Panc1 (cell line): ENCODE measurements at regions not wholly inside any gene's neighbourhood (a gene's known extent, or its start where the extent isn't known, plus 50 kb on each side); places are given as distances from the start of the nearest gene placed in this dataset.

ENCODE experiments used
- ATAC-seq: fragments of 200-7000 bp; cut with Tn5 transposase; 2 replicates; pipeline ENCODE4 v1.9.1; 2020; ENCODE audit warnings: mild to moderate bottlenecking, moderate library complexity
- BruUV-seq: library from RNA; stranded (reverse); fragments of 400-500 nt; replicated peaks from 2 replicates; lab custom pipeline; 2021; lab: Mats Ljungman, UMichigan
- CTCF ChIA-PET: fragments of 300-600 bp; sonication (Branson Sonifier 250); formaldehyde crosslinking; loops from one replicate; lab custom pipeline; 2022; ENCODE audit warnings: antibody characterized with exemption; lab: Charles Lee
- POLR2A ChIA-PET: fragments of 300-600 bp; sonication (Branson Sonifier 250); formaldehyde crosslinking; loops from one replicate; lab custom pipeline; 2022; ENCODE audit warnings: antibody characterized with exemption; lab: Charles Lee
- DNase-seq: peaks from one replicate; pipeline ENCODE4 v3.0.0-alpha.2; 2010; ENCODE audit warnings: low read depth, low spot score
- H3K27ac ChIP-seq: 2 replicates; pipeline ENCODE4 v1.5.1; 2011; ENCODE audit warnings: mild to moderate bottlenecking, low read length, inconsistent platforms
- H3K27me3 ChIP-seq: fragments of 200-500 bp; sonication (Bioruptor generic); 2 replicates; pipeline ENCODE4 v1.6.0; 2014; ENCODE audit warnings: low read length, inconsistent platforms; ENCODE audit not compliant: control insufficient read depth, insufficient read depth
- H3K36me3 ChIP-seq: fragments of 200-500 bp; sonication (Bioruptor generic); 2 replicates; pipeline ENCODE4 v1.5.1; 2014; ENCODE audit warnings: inconsistent platforms, mild to moderate bottlenecking, low read length, moderate library complexity; ENCODE audit not compliant: control insufficient read depth, insufficient read depth
- H3K4me1 ChIP-seq: 2 replicates; pipeline ENCODE4 v1.5.1; 2011; ENCODE audit warnings: inconsistent platforms, mild to moderate bottlenecking, low read length, moderate library complexity; ENCODE audit not compliant: control insufficient read depth, insufficient read depth
- H3K4me3 ChIP-seq, 2 experiments: 2 replicates each; pipeline ENCODE4 v1.5.1; 2011 to 2012; ENCODE audit warnings: low read depth in 2 of 2, low read length in 2 of 2, mild to moderate bottlenecking in 2 of 2, inconsistent platforms in 1 of 2, moderate library complexity in 1 of 2
- H3K9me3 ChIP-seq: fragments of 200-500 bp; sonication (Bioruptor generic); 2 replicates; pipeline ENCODE4 v1.5.1; 2014; ENCODE audit warnings: low read depth, mild to moderate bottlenecking, inconsistent platforms, low read length, moderate library complexity; ENCODE audit not compliant: control insufficient read depth, insufficient read depth
- POLR2AphosphoS5 ChIP-seq: IDR thresholded peaks from 2 replicates; pipeline ENCODE4 v1.6.1; 2012; ENCODE audit warnings: mild to moderate bottlenecking, low read depth, low read length, moderate library complexity
- SIN3A ChIP-seq: IDR thresholded peaks from 2 replicates; pipeline ENCODE4 v1.6.1; 2012; ENCODE audit warnings: low read depth, mild to moderate bottlenecking, low read length, moderate library complexity, borderline replicate concordance; ENCODE audit not compliant: insufficient read depth
- TCF7L2 ChIP-seq: IDR thresholded peaks from 2 replicates; pipeline ENCODE4 v1.6.1; 2011; ENCODE audit warnings: mild to moderate bottlenecking, low read depth, low read length, inconsistent platforms
- in situ Hi-C: cut with HindIII; loops from 2 replicates; pipeline ENCODE4 v1.10.0; 2016; ENCODE audit warnings: low sequenced_read_pairs, low pct_unique_long_range_greater_than_20kb
- intact Hi-C: fragments of 100-400 bp; cut with micrococcal nuclease; formaldehyde crosslinking; loops from one replicate; pipeline ENCODE4 v1.10.0; 2022; ENCODE audit not compliant: unreplicated experiment
- TF ChIP-seq, protein P1 (sequence below): fragments of 450-650 bp; IDR thresholded peaks from 2 replicates; pipeline ENCODE4 v1.5.1; 2017; ENCODE audit warnings: mild to moderate bottlenecking
- TF ChIP-seq, protein P2 (sequence below), 2 experiments: IDR thresholded peaks; 2 replicates each; pipeline ENCODE4 v1.6.1; 2011 to 2012; ENCODE audit warnings: low read depth in 2 of 2, control low read depth in 1 of 2, low read length in 1 of 2, mild to moderate bottlenecking in 1 of 2, moderate library complexity in 1 of 2; ENCODE audit not compliant: insufficient read depth in 1 of 2

DNA sequence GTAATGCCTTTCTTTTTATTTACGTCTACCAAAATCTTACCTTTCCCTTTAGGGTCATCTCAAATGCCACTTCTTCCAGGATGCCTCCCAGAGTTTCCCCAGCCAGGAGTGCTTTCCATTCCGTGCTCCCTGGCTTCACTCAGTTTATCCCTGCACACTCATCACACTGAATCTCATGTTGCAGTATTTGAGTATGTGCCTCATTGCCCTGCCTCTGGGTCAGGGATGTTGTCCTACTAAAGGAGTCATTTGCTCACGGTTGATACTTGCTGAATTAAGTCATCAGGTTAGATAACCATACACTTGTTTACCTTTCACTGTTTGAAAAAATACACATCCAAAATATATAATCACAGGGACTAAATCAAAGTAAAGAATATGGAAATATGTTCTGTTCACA lies 356.2 kb upstream of the GATB start:
- Histone ChIP-seq H3K4me1 (no peaks in the 10 kb centered on the region), H3K27ac (no peak overlapping the region), H3K27me3 (no peaks in the 10 kb centered on the region), H3K36me3 (no peaks in the 10 kb centered on the region), H3K9me3 (no peaks in the 10 kb centered on the region), H3K4me3 (no peak overlapping the region)
- DNase-seq, result no peak
- in situ Hi-C loops (no loop called here), intact Hi-C loops (no loop called here)
- CTCF ChIA-PET, result no interaction called here
- TF ChIP-seq POLR2AphosphoS5, result no peak
- TF ChIP-seq, protein P1, sequence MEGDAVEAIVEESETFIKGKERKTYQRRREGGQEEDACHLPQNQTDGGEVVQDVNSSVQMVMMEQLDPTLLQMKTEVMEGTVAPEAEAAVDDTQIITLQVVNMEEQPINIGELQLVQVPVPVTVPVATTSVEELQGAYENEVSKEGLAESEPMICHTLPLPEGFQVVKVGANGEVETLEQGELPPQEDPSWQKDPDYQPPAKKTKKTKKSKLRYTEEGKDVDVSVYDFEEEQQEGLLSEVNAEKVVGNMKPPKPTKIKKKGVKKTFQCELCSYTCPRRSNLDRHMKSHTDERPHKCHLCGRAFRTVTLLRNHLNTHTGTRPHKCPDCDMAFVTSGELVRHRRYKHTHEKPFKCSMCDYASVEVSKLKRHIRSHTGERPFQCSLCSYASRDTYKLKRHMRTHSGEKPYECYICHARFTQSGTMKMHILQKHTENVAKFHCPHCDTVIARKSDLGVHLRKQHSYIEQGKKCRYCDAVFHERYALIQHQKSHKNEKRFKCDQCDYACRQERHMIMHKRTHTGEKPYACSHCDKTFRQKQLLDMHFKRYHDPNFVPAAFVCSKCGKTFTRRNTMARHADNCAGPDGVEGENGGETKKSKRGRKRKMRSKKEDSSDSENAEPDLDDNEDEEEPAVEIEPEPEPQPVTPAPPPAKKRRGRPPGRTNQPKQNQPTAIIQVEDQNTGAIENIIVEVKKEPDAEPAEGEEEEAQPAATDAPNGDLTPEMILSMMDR, result no peak
- TF ChIP-seq, protein P2, sequence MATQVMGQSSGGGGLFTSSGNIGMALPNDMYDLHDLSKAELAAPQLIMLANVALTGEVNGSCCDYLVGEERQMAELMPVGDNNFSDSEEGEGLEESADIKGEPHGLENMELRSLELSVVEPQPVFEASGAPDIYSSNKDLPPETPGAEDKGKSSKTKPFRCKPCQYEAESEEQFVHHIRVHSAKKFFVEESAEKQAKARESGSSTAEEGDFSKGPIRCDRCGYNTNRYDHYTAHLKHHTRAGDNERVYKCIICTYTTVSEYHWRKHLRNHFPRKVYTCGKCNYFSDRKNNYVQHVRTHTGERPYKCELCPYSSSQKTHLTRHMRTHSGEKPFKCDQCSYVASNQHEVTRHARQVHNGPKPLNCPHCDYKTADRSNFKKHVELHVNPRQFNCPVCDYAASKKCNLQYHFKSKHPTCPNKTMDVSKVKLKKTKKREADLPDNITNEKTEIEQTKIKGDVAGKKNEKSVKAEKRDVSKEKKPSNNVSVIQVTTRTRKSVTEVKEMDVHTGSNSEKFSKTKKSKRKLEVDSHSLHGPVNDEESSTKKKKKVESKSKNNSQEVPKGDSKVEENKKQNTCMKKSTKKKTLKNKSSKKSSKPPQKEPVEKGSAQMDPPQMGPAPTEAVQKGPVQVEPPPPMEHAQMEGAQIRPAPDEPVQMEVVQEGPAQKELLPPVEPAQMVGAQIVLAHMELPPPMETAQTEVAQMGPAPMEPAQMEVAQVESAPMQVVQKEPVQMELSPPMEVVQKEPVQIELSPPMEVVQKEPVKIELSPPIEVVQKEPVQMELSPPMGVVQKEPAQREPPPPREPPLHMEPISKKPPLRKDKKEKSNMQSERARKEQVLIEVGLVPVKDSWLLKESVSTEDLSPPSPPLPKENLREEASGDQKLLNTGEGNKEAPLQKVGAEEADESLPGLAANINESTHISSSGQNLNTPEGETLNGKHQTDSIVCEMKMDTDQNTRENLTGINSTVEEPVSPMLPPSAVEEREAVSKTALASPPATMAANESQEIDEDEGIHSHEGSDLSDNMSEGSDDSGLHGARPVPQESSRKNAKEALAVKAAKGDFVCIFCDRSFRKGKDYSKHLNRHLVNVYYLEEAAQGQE (IDR thresholded peaks at IDR 0.05; ENCODE audit: insufficient read depth in 1 of 2, low read depth in 2 of 2, low read length in 1 of 2), result no peak
- TF ChIP-seq TCF7L2, result no peak
- no peak for ATAC-seq
- POLR2A ChIA-PET, result no interaction called here
- no TSS peak for BruUV-seq

DNA sequence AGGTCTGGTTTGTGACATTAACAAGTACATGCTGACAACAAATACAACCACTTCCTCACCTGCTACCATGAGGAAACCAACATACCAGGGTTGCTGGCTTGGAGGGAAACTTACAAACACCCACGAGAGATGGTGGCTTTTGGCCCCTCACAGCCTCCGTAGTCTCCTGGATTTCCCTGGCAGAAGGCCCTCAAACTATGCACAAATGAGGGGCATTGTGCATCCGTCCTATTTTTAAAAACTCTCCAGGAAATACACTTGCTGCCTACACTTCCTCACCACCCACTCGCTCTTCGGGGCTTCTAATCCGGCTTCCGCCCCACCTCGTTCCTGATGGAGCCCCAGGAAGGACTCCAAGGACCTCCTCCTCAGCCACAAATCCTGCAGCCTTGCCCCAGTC lies 355.0 kb upstream of the GATB start:
- ATAC-seq, result no peak

More for the DNA sequence above, 355.0 kb upstream of the GATB start:
- Histone ChIP-seq H3K4me1 (no peaks in the 10 kb centered on the region), H3K27me3 (no peaks in the 10 kb centered on the region), H3K4me3 (no peak overlapping the region), H3K27ac (no peak overlapping the region), H3K9me3 (no peaks in the 10 kb centered on the region), H3K36me3 (no peaks in the 10 kb centered on the region)
- in situ Hi-C loops, result no loop called here
- no TSS peak for BruUV-seq
- ChIA-PET POLR2A (no interaction called here), CTCF (no interaction called here)
- TF ChIP-seq POLR2AphosphoS5, result no peak
- no peak for TF ChIP-seq TCF7L2
- TF ChIP-seq, protein P1, result no peak
- TF ChIP-seq SIN3A, result no peak
- TF ChIP-seq, protein P2 (IDR thresholded peaks at IDR 0.05; ENCODE audit: insufficient read depth in 1 of 2, low read depth in 2 of 2, low read length in 1 of 2), result no peak
- DNase-seq, result no peak
- intact Hi-C loops, result no loop called here
